ENCODE measurements at regions not wholly inside any gene's neighbourhood (a gene's known extent, or its start where the extent isn't known, plus 50 kb on each side); places are given as distances from the start of the nearest gene placed in this dataset.

DNA sequence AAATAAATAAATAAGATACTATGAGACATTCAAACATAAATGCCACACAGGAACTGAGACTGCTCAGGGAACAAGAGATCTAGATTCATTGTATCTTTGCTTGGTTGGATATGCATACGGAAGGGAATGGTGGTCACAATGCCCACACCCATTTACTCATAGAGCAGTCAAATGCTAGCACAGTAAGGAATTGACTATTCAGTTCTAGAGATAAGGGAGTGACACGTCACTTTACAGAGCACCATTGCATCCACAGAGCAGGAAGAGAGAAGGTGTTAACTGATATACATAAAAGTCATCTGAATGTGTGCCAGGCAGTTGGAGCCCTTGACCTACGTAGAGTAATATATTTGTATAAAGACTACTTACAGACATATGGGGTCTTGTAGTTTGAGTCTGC lies 530.0 kb upstream of the NOVA1 start:
- BruUV-seq (replicated peaks): no TSS peak
- Histone ChIP-seq H3K9me3 (ENCODE audit: control insufficient read depth, insufficient read depth, low read depth, low read length) (no peaks in the 10 kb centered on the region), H3K4me1 (ENCODE audit: control insufficient read depth, insufficient read depth, low read length) (no peaks in the 10 kb centered on the region), H3K27ac (ENCODE audit: low read length) (no peak overlapping the region), H3K27me3 (ENCODE audit: control insufficient read depth, insufficient read depth, low read length) (no peaks in the 10 kb centered on the region), H3K36me3 (ENCODE audit: control insufficient read depth, insufficient read depth, low read length) (no peaks in the 10 kb centered on the region), H3K4me3 (ENCODE audit: low read depth in 2 of 2, low read length in 2 of 2) (no peak overlapping the region)
- ATAC-seq (no peak), DNase-seq (ENCODE audit: low read depth, low spot score) (no peak)
- in situ Hi-C loops (cut with HindIII; ENCODE audit: low pct_unique_long_range_greater_than_20kb, low sequenced_read_pairs) (no loop called here), intact Hi-C loops (cut with micrococcal nuclease; ENCODE audit: unreplicated experiment) (no loop called here)
- ChIA-PET CTCF (no interaction called here), POLR2A (no interaction called here)
- TF ChIP-seq, protein P1, sequence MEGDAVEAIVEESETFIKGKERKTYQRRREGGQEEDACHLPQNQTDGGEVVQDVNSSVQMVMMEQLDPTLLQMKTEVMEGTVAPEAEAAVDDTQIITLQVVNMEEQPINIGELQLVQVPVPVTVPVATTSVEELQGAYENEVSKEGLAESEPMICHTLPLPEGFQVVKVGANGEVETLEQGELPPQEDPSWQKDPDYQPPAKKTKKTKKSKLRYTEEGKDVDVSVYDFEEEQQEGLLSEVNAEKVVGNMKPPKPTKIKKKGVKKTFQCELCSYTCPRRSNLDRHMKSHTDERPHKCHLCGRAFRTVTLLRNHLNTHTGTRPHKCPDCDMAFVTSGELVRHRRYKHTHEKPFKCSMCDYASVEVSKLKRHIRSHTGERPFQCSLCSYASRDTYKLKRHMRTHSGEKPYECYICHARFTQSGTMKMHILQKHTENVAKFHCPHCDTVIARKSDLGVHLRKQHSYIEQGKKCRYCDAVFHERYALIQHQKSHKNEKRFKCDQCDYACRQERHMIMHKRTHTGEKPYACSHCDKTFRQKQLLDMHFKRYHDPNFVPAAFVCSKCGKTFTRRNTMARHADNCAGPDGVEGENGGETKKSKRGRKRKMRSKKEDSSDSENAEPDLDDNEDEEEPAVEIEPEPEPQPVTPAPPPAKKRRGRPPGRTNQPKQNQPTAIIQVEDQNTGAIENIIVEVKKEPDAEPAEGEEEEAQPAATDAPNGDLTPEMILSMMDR (IDR thresholded peaks at IDR 0.05): no peak
- no peak for TF ChIP-seq TCF7L2 (IDR thresholded peaks at IDR 0.05; ENCODE audit: low read depth, low read length)
- TF ChIP-seq SIN3A (IDR thresholded peaks at IDR 0.05; ENCODE audit: borderline replicate concordance, insufficient read depth, low read depth, low read length): no peak
- TF ChIP-seq, protein P2, sequence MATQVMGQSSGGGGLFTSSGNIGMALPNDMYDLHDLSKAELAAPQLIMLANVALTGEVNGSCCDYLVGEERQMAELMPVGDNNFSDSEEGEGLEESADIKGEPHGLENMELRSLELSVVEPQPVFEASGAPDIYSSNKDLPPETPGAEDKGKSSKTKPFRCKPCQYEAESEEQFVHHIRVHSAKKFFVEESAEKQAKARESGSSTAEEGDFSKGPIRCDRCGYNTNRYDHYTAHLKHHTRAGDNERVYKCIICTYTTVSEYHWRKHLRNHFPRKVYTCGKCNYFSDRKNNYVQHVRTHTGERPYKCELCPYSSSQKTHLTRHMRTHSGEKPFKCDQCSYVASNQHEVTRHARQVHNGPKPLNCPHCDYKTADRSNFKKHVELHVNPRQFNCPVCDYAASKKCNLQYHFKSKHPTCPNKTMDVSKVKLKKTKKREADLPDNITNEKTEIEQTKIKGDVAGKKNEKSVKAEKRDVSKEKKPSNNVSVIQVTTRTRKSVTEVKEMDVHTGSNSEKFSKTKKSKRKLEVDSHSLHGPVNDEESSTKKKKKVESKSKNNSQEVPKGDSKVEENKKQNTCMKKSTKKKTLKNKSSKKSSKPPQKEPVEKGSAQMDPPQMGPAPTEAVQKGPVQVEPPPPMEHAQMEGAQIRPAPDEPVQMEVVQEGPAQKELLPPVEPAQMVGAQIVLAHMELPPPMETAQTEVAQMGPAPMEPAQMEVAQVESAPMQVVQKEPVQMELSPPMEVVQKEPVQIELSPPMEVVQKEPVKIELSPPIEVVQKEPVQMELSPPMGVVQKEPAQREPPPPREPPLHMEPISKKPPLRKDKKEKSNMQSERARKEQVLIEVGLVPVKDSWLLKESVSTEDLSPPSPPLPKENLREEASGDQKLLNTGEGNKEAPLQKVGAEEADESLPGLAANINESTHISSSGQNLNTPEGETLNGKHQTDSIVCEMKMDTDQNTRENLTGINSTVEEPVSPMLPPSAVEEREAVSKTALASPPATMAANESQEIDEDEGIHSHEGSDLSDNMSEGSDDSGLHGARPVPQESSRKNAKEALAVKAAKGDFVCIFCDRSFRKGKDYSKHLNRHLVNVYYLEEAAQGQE (IDR thresholded peaks at IDR 0.05; ENCODE audit: insufficient read depth in 1 of 2, low read depth in 2 of 2, low read length in 1 of 2): no peak
- no peak for TF ChIP-seq POLR2AphosphoS5 (IDR thresholded peaks at IDR 0.05; ENCODE audit: low read depth, low read length)

DNA sequence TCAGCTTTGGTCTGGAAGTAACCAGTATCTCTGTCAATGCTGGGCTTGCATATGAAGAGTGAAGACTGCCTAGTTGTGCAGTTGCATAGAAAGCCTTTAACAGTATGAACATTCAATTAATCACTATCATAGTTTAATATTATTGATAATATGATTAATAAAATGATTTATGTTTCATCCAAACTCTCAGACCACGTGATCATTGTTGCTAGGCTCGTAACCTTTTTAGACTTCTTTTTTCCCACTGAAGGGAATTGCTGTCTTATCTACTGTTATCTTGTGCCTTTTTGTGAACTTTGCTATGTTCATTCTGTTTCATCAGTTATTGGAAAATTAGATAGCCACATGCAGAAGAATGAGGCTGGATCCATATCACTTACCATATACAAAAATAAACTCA lies 536.4 kb upstream of the NOVA1 start:
- DNase-seq (ENCODE audit: low read depth, low spot score) (no peak), ATAC-seq (no peak)
- BruUV-seq (replicated peaks): no TSS peak
- Histone ChIP-seq H3K36me3 (ENCODE audit: control insufficient read depth, insufficient read depth, low read length) (no peaks in the 10 kb centered on the region), H3K4me3 (ENCODE audit: low read depth in 2 of 2, low read length in 2 of 2) (no peak overlapping the region), H3K27me3 (ENCODE audit: control insufficient read depth, insufficient read depth, low read length) (no peaks in the 10 kb centered on the region), H3K9me3 (ENCODE audit: control insufficient read depth, insufficient read depth, low read depth, low read length) (no peaks in the 10 kb centered on the region), H3K4me1 (ENCODE audit: control insufficient read depth, insufficient read depth, low read length) (no peaks in the 10 kb centered on the region), H3K27ac (ENCODE audit: low read length) (no peak overlapping the region)
- intact Hi-C loops (cut with micrococcal nuclease; ENCODE audit: unreplicated experiment): no loop called here
- TF ChIP-seq, protein P2 (IDR thresholded peaks at IDR 0.05; ENCODE audit: insufficient read depth in 1 of 2, low read depth in 2 of 2, low read length in 1 of 2): no peak
- TF ChIP-seq TCF7L2 (IDR thresholded peaks at IDR 0.05; ENCODE audit: low read depth, low read length): no peak
- TF ChIP-seq, protein P1 (IDR thresholded peaks at IDR 0.05): no peak
- in situ Hi-C loops (cut with HindIII; ENCODE audit: low pct_unique_long_range_greater_than_20kb, low sequenced_read_pairs): no loop called here
- POLR2A ChIA-PET: no interaction called here
- CTCF ChIA-PET: no interaction called here
